ENCODE measurements at regions not wholly inside any gene's neighbourhood (a gene's known extent, or its start where the extent isn't known, plus 50 kb on each side); places are given as distances from the start of the nearest gene placed in this dataset.
"Not testable (repeated sequence)": the region's sequence is repeated elsewhere in the genome, so short reads cannot be mapped to it uniquely, and the experiment has no call there.

GRCh38 chr4:154977228-154977627 lies 196.2 kb downstream of the RBM46 start:
- no peak for DNase-seq (ENCODE audit: low read depth in 4 of 4, low spot score in 3 of 4)

- DNase-seq (ENCODE audit: low read depth in 4 of 4, low spot score in 3 of 4) = peak; percentile 26 to 51 (median 40)
These were observed 201.3 kb downstream of the RBM46 start for GRCh38 chr4:154982187-154983047.

GRCh38 chr4:154983714-154984113 lies 202.6 kb downstream of the RBM46 start:
- no peak for DNase-seq (ENCODE audit: low read depth in 4 of 4, low spot score in 3 of 4)

GRCh38 chr4:154984148-154984547 lies 203.1 kb downstream of the RBM46 start:
- DNase-seq (ENCODE audit: low read depth in 4 of 4, low spot score in 3 of 4) = no peak

- no peak for DNase-seq (ENCODE audit: low read depth in 4 of 4, low spot score in 3 of 4)
These were observed 203.5 kb downstream of the RBM46 start for GRCh38 chr4:154984616-154985015.

GRCh38 chr4:154985673-154986072 lies 204.6 kb downstream of the RBM46 start:
- no peak for DNase-seq (ENCODE audit: low read depth in 4 of 4, low spot score in 3 of 4)

GRCh38 chr4:154988511-154988910 lies 207.4 kb downstream of the RBM46 start:
- DNase-seq (ENCODE audit: low read depth in 4 of 4, low spot score in 3 of 4) = no peak

GRCh38 chr4:154989511-154989910 lies 208.4 kb downstream of the RBM46 start:
- no peak for DNase-seq (ENCODE audit: low read depth in 4 of 4, low spot score in 3 of 4)

GRCh38 chr4:154997866-154998265 lies 210.6 kb upstream of the NPY2R start:
- DNase-seq (ENCODE audit: low read depth in 4 of 4, low spot score in 3 of 4) = not testable (repeated sequence)

GRCh38 chr4:154998284-154998683 lies 210.2 kb upstream of the NPY2R start:
- no peak for DNase-seq (ENCODE audit: low read depth in 4 of 4, low spot score in 3 of 4)

GRCh38 chr4:154998773-154999172 lies 209.7 kb upstream of the NPY2R start:
- no peak for DNase-seq (ENCODE audit: low read depth in 4 of 4, low spot score in 3 of 4)

- no peak for DNase-seq (ENCODE audit: low read depth in 4 of 4, low spot score in 3 of 4)
These were observed 208.4 kb upstream of the NPY2R start for GRCh38 chr4:154999950-155000578.

GRCh38 chr4:155001251-155001650 lies 207.2 kb upstream of the NPY2R start:
- no peak for DNase-seq (ENCODE audit: low read depth in 4 of 4, low spot score in 3 of 4)

- DNase-seq (ENCODE audit: low read depth in 4 of 4, low spot score in 3 of 4) = no peak
These were observed 202.9 kb upstream of the NPY2R start for GRCh38 chr4:155005395-155006090.

GRCh38 chr4:155007660-155008176 lies 200.7 kb upstream of the NPY2R start:
- DNase-seq (ENCODE audit: low read depth in 4 of 4, low spot score in 3 of 4) = no peak

- DNase-seq (ENCODE audit: low read depth in 4 of 4, low spot score in 3 of 4) = no peak
These were observed 200.0 kb upstream of the NPY2R start for GRCh38 chr4:155008389-155008788.

- no peak for DNase-seq (ENCODE audit: low read depth in 4 of 4, low spot score in 3 of 4)
These were observed 199.1 kb upstream of the NPY2R start for GRCh38 chr4:155009288-155009687.

- no peak for DNase-seq (ENCODE audit: low read depth in 4 of 4, low spot score in 3 of 4)
These were observed 198.1 kb upstream of the NPY2R start for GRCh38 chr4:155010376-155010775.

GRCh38 chr4:155011163-155011780 lies 197.2 kb upstream of the NPY2R start:
- DNase-seq (ENCODE audit: low read depth in 4 of 4, low spot score in 3 of 4) = no peak

- DNase-seq (ENCODE audit: low read depth in 4 of 4, low spot score in 3 of 4) = no peak
These were observed 196.0 kb upstream of the NPY2R start for GRCh38 chr4:155012469-155012868.

GRCh38 chr4:155017426-155017825 lies 191.0 kb upstream of the NPY2R start:
- no peak for DNase-seq (ENCODE audit: low read depth in 4 of 4, low spot score in 3 of 4)
